Left ventricle myocardium inferior (tissue), 1 donor: ENCODE measurements at regions not wholly inside any gene's neighbourhood (a gene's known extent, or its start where the extent isn't known, plus 50 kb on each side); places are given as distances from the start of the nearest gene placed in this dataset.
"Not testable (repeated sequence)": the region's sequence is repeated elsewhere in the genome, so short reads cannot be mapped to it uniquely, and the experiment has no call there.

Source experiments
- DNase-seq: peaks from one replicate; pipeline ENCODE4 v3.0.0-alpha.2; 2020
- H3K27ac ChIP-seq: fragments of 200-600 bp; replicated peaks from 2 replicates; pipeline ENCODE4 v1.8.0; 2021
- H3K27me3 ChIP-seq: fragments of 200-600 bp; 2 replicates; pipeline ENCODE4 v1.8.0; 2021; ENCODE audit warnings: low read depth
- H3K36me3 ChIP-seq: fragments of 200-600 bp; 2 replicates; pipeline ENCODE4 v1.8.0; 2021
- H3K4me1 ChIP-seq: fragments of 200-600 bp; 2 replicates; pipeline ENCODE4 v1.8.0; 2021
- H3K4me3 ChIP-seq: fragments of 200-600 bp; 2 replicates; pipeline ENCODE4 v1.8.0; 2021; ENCODE audit warnings: mild to moderate bottlenecking, moderate library complexity
- H3K9me3 ChIP-seq: fragments of 200-600 bp; replicated peaks from 2 replicates; pipeline ENCODE4 v1.8.0; 2021
- CTCF ChIP-seq: fragments of 200-600 bp; IDR thresholded peaks from 2 replicates; pipeline ENCODE4 v1.8.0; 2021; ENCODE audit warnings: antibody characterized with exemption, mild to moderate bottlenecking, borderline replicate concordance
- intact Hi-C: fragments of 100-400 bp; cut with micrococcal nuclease; formaldehyde crosslinking; loops from one replicate; pipeline ENCODE4 v1.11.0; 2022
- donor health status: DM: no; HTN: yes; CAD: no; lungs with severe emphysema.

GRCh38 chr11:13567551-13567950, 71.8 kb upstream of the PTH start:
- Histone ChIP-seq H3K4me1 (no peaks in the 10 kb centered on the region), H3K36me3 (no peaks in the 10 kb centered on the region), H3K27me3 (peaks cover 46% of the 10 kb centered on the region), H3K4me3 (no peak overlapping the region), H3K27ac (no peak overlapping the region), H3K9me3 (no peaks in the 10 kb centered on the region)
- DNase-seq: no peak
- intact Hi-C loops: no loop called here
- no peak for TF ChIP-seq CTCF

GRCh38 chr11:13561860-13562259, 66.1 kb upstream of the PTH start:
- Histone ChIP-seq H3K4me3 (no peak overlapping the region), H3K36me3 (no peaks in the 10 kb centered on the region), H3K27ac (no peak overlapping the region), H3K9me3 (peaks cover 11% of the 10 kb centered on the region), H3K4me1 (no peaks in the 10 kb centered on the region), H3K27me3 (peaks cover 19% of the 10 kb centered on the region)
- no peak for TF ChIP-seq CTCF
- DNase-seq: no peak
- intact Hi-C loops: no loop called here

- H3K4me3 ChIP-seq, H3K27ac ChIP-seq, intact Hi-C loops, DNase-seq, H3K36me3 ChIP-seq, H3K4me1 ChIP-seq, H3K27me3 ChIP-seq: not testable (repeated sequence)
- H3K9me3 ChIP-seq: peaks cover 23% of the 10 kb centered on the region
Observed at GRCh38 chr11:13560341-13560740, 64.5 kb upstream of the PTH start.

- H3K27ac ChIP-seq: no peak overlapping the region
- no peaks in the 10 kb centered on the region for H3K27me3 ChIP-seq
- no peak overlapping the region for H3K4me3 ChIP-seq
- no peak for TF ChIP-seq CTCF
- H3K36me3 ChIP-seq: no peaks in the 10 kb centered on the region
- intact Hi-C loops: no loop called here
- no peak for DNase-seq
- H3K9me3 ChIP-seq: peaks cover 22% of the 10 kb centered on the region
- H3K4me1 ChIP-seq: no peaks in the 10 kb centered on the region
Observed at GRCh38 chr11:13552784-13553183, 57.0 kb upstream of the PTH start.

- no peak for TF ChIP-seq CTCF
- Histone ChIP-seq H3K9me3 (peaks cover 32% of the 10 kb centered on the region), H3K4me3 (no peak overlapping the region), H3K36me3 (no peaks in the 10 kb centered on the region), H3K27me3 (no peaks in the 10 kb centered on the region), H3K27ac (no peak overlapping the region), H3K4me1 (no peaks in the 10 kb centered on the region)
- intact Hi-C loops: no loop called here
- DNase-seq: no peak
Observed at GRCh38 chr11:13551834-13552233, 56.0 kb upstream of the PTH start.

GRCh38 chr11:13550761-13551160, 55.0 kb upstream of the PTH start:
- Histone ChIP-seq H3K4me1 (no peaks in the 10 kb centered on the region), H3K4me3 (no peak overlapping the region), H3K36me3 (no peaks in the 10 kb centered on the region), H3K27me3 (no peaks in the 10 kb centered on the region), H3K27ac (no peak overlapping the region), H3K9me3 (peaks cover 34% of the 10 kb centered on the region)
- TF ChIP-seq CTCF: no peak
- intact Hi-C loops: no loop called here
- DNase-seq: no peak

GRCh38 chr11:13546092-13546491, 50.3 kb upstream of the PTH start:
- H3K27me3 ChIP-seq, H3K4me1 ChIP-seq, H3K36me3 ChIP-seq, H3K4me3 ChIP-seq, intact Hi-C loops, DNase-seq, H3K27ac ChIP-seq: not testable (repeated sequence)
- peaks cover 37% of the 10 kb centered on the region for H3K9me3 ChIP-seq
